ENCODE measurements at regions not wholly inside any gene's neighbourhood (a gene's known extent, or its start where the extent isn't known, plus 50 kb on each side); places are given as distances from the start of the nearest gene placed in this dataset.

GRCh38 chr4:57184378-57185029 is 74.3 kb upstream of the IGFBP7 start:
- TF ChIP-seq ZFP91 (CRISPR knock-in tag; IDR thresholded peaks at IDR 0.05; ENCODE audit: borderline replicate concordance) (no peak), AHDC1 (CRISPR knock-in tag; IDR thresholded peaks at IDR 0.05; ENCODE audit: borderline replicate concordance) (no peak), U2AF1 (optimal IDR thresholded peaks at IDR 0.05; ENCODE audit: low read depth, low read length) (no peak), YEATS2 (CRISPR knock-in tag; IDR thresholded peaks at IDR 0.05; ENCODE audit: borderline replicate concordance) (no peak), ZBTB1 (CRISPR knock-in tag; IDR thresholded peaks at IDR 0.05; ENCODE audit: borderline replicate concordance) (no peak), SP5 (CRISPR knock-in tag; IDR thresholded peaks at IDR 0.05; ENCODE audit: borderline replicate concordance, low read depth) (no peak), HMG20B (CRISPR knock-in tag; conservative IDR thresholded peaks at IDR 0.05) (no peak), ISL2 (CRISPR knock-in tag; IDR thresholded peaks at IDR 0.05) (no peak), ZNF337 (CRISPR knock-in tag; IDR thresholded peaks at IDR 0.05; ENCODE audit: borderline replicate concordance, low read depth) (no peak), NFIC (IDR thresholded peaks at IDR 0.05; ENCODE audit: low read length) (no peak)
- no TSS peak for BruUV-seq (replicated peaks)
- ATAC-seq (no peak), DNase-seq (ENCODE audit: low spot score) (no peak), FAIRE-seq (no peak)
- H3K4me1 ChIP-seq (ENCODE audit: insufficient read depth, low read length), result no peaks in the 10 kb centered on the region
- no peaks in the 10 kb centered on the region for H3K36me3 ChIP-seq (replicated peaks in 1 of 2; ENCODE audit: control insufficient read depth in 1 of 2, insufficient read depth in 2 of 2, low read length in 2 of 2)
- no peak overlapping the region for H3K27ac ChIP-seq (ENCODE audit: extremely low read length, insufficient read depth, low read length)
- in situ Hi-C loops (cut with HindIII; ENCODE audit: extremely low pct_ligation_motif_present, low pct_unique_long_range_greater_than_20kb) (no loop called here), intact Hi-C loops (cut with micrococcal nuclease; ENCODE audit: unreplicated experiment) (no loop called here)
- no peak overlapping the region for H2AFZ ChIP-seq (ENCODE audit: low read length)
- ChIA-PET CTCF (ENCODE audit: low intra/inter-chr PET ratio, low total read pairs) (no interaction called here), POLR2A (no interaction called here)
- no peaks in the 10 kb centered on the region for H3K9me3 ChIP-seq (ENCODE audit: low read length)
- no peaks in the 10 kb centered on the region for H3K79me2 ChIP-seq (ENCODE audit: insufficient read depth, low read length)
- 40% methylated on average over 16 of the region's 18 CpGs for WGBS (ENCODE audit: low lambda C conversion rate)
- H3K9ac ChIP-seq (ENCODE audit: insufficient read depth, low read depth, low read length), result no peak overlapping the region
- H3K4me2 ChIP-seq (ENCODE audit: low read depth, low read length), result no peak overlapping the region
- H3K4me3 ChIP-seq (replicated peaks in 1 of 3; ENCODE audit: insufficient read depth in 1 of 3, low read depth in 2 of 3, low read length in 3 of 3), result no peak overlapping the region
- H3K27me3 ChIP-seq (ENCODE audit: control insufficient read depth in 1 of 2, insufficient read depth in 2 of 2, low read length in 2 of 2), result peaks cover 1 to 19% of the 10 kb centered on the region in 2 experiments; a peak in 2 of 5 replicates
- no peaks in the 10 kb centered on the region for H4K20me1 ChIP-seq (ENCODE audit: insufficient read depth, low read length)

All from HepG2 (cell line).